GM12878 (cell line): ENCODE measurements at regions not wholly inside any gene's neighbourhood (a gene's known extent, or its start where the extent isn't known, plus 50 kb on each side); places are given as distances from the start of the nearest gene placed in this dataset.
"Not testable (repeated sequence)": the region's sequence is repeated elsewhere in the genome, so short reads cannot be mapped to it uniquely, and the experiment has no call there.

ENCODE experiments used
- ATAC-seq: fragments of 200-7000 bp; cut with Tn5 transposase; 3 replicates; pipeline ENCODE4 v1.9.1; 2020; ENCODE audit warnings: mild to moderate bottlenecking, moderate library complexity
- BruUV-seq: library from RNA; stranded (reverse); fragments of 400-500 nt; replicated peaks from 2 replicates; lab custom pipeline; 2021; lab: Mats Ljungman, UMichigan
- CTCF ChIA-PET: fragments of 300-600 bp; sonication (Branson Sonifier 250); formaldehyde crosslinking; extraction: SDS; loops from one replicate; lab custom pipeline; 2021; ENCODE audit warnings: inconsistent platforms; lab: Yijun Ruan, JAX
- POLR2A ChIA-PET: fragments of 350-600 bp; formaldehyde crosslinking; extraction: SDS; loops from one replicate; lab custom pipeline; 2021; ENCODE audit warnings: inconsistent platforms; lab: Charles Lee
- RAD21 ChIA-PET: fragments of 300-600 bp; sonication (Branson Sonifier 250); formaldehyde crosslinking; loops from one replicate; lab custom pipeline; 2023; ENCODE audit warnings: antibody characterized with exemption; ENCODE audit not compliant: unreplicated experiment; lab: Charles Lee
- SMC1A ChIA-PET: fragments of 300-600 bp; sonication (Branson Sonifier 250); formaldehyde crosslinking; loops from one replicate; lab custom pipeline; 2023; ENCODE audit not compliant: unreplicated experiment, uncharacterized antibody; lab: Charles Lee
- DNase-seq: peaks from one replicate; pipeline ENCODE4 v3.0.0-alpha.2; 2011; ENCODE audit warnings: low read depth, low spot score
- FAIRE-seq: peaks from 3 replicates; lab custom pipeline; 2011; peaks lifted over from hg19 to GRCh38; lab: Jason Lieb, UNC
- H2AFZ ChIP-seq: 2 replicates; pipeline ENCODE4 v1.6.0; 2011; ENCODE audit warnings: low read depth, low read length, control low read depth; ENCODE audit not compliant: control insufficient read depth
- H3K27ac ChIP-seq: 2 replicates; pipeline ENCODE4 v1.5.1; 2011; ENCODE audit warnings: control low read depth; ENCODE audit not compliant: control insufficient read depth, insufficient read depth
- H3K27me3 ChIP-seq, 2 experiments: replicated peaks in 1 of 2; 2 replicates each; pipeline versions ENCODE4 v1.6.0 to v1.6.1; 2011; ENCODE audit warnings: low read length in 1 of 2; ENCODE audit not compliant: control insufficient read depth in 2 of 2, insufficient read depth in 2 of 2
- H3K36me3 ChIP-seq, 2 experiments: 2 replicates each; pipeline ENCODE4 v1.5.1; 2011; ENCODE audit warnings: low read length in 1 of 2; ENCODE audit not compliant: control insufficient read depth in 2 of 2, insufficient read depth in 2 of 2
- H3K4me1 ChIP-seq: 2 replicates; pipeline ENCODE4 v1.6.1; 2011; ENCODE audit warnings: mild to moderate bottlenecking, low read length, moderate library complexity, mixed read lengths; ENCODE audit not compliant: control insufficient read depth, insufficient read depth
- H3K4me2 ChIP-seq: 2 replicates; pipeline ENCODE4 v1.6.0; 2011; ENCODE audit warnings: control low read depth; ENCODE audit not compliant: control insufficient read depth, insufficient read depth
- H3K4me3 ChIP-seq: fragments of 200-600 bp; sonication (generic); 2 replicates; pipeline ENCODE4 v1.5.1; 2016
- H3K79me2 ChIP-seq: 2 replicates; pipeline ENCODE4 v1.6.0; 2011; ENCODE audit warnings: low read length; ENCODE audit not compliant: control insufficient read depth, insufficient read depth
- H3K9ac ChIP-seq: 2 replicates; pipeline ENCODE4 v1.8.0; 2011; ENCODE audit warnings: low read length, control low read depth, mixed read lengths; ENCODE audit not compliant: control insufficient read depth, insufficient read depth
- H3K9me3 ChIP-seq: replicated peaks from 3 replicates; pipeline ENCODE4 v1.5.1; 2011; ENCODE audit warnings: mild to moderate bottlenecking, low read length; ENCODE audit not compliant: control insufficient read depth, insufficient read depth
- H4K20me1 ChIP-seq: 2 replicates; pipeline ENCODE4 v1.6.0; 2011; ENCODE audit not compliant: control insufficient read depth, insufficient read depth
- BCL11A ChIP-seq: IDR thresholded peaks from 2 replicates; pipeline ENCODE4 v1.6.1; 2011; ENCODE audit warnings: low read depth, low read length
- CBX3 ChIP-seq: fragments of 200-600 bp; sonication (generic); IDR thresholded peaks from 2 replicates; pipeline ENCODE4 v1.6.1; 2016; ENCODE audit warnings: low read depth, borderline replicate concordance
- ETV6 ChIP-seq, 2 experiments: fragments of 450-650 bp in 1 of 2; IDR thresholded peaks in 1 of 2; conservative IDR thresholded peaks in 1 of 2; 2 replicates each; pipeline ENCODE4 v1.6.1; 2014; ENCODE audit warnings: antibody characterized with exemption in 1 of 2, borderline replicate concordance in 1 of 2, low read depth in 1 of 2, mild to moderate bottlenecking in 1 of 2, moderate library complexity in 1 of 2
- MXI1 ChIP-seq: fragments of 150-350 bp; IDR thresholded peaks from 2 replicates; pipeline ENCODE4 v1.6.1; 2011; ENCODE audit warnings: low read depth, mild to moderate bottlenecking, inconsistent platforms, low read length, improper control_type of control experiment
- SIN3A ChIP-seq: IDR thresholded peaks from 2 replicates; pipeline ENCODE4 v1.6.1; 2012; ENCODE audit warnings: low read depth, low read length, improper control_type of control experiment
- SUZ12 ChIP-seq: fragments of 200-600 bp; sonication (generic); IDR thresholded peaks from one replicate; pipeline ENCODE4 v1.6.1; 2018; ENCODE audit warnings: antibody characterized with exemption, mild to moderate bottlenecking; ENCODE audit not compliant: unreplicated experiment
- TCF3 ChIP-seq: IDR thresholded peaks from 2 replicates; pipeline ENCODE4 v1.6.1; 2012; ENCODE audit warnings: low read depth, mild to moderate bottlenecking, low read length, borderline replicate concordance; ENCODE audit not compliant: insufficient read depth
- ZBTB4 ChIP-seq: fragments of 450-650 bp; formaldehyde crosslinking; IDR thresholded peaks from 2 replicates; pipeline ENCODE4 v1.4.0; 2022; ENCODE audit warnings: mild to moderate bottlenecking, moderate library complexity
- WGBS: methylation state at CpG from one replicate; pipeline ENCODE4 v1.1.6; 2016; ENCODE audit warnings: low lambda C conversion rate; ENCODE audit not compliant: insufficient replicate concordance, insufficient coverage; ENCODE audit errors: missing lambda C conversion rate; 5-methylcytosine and 5-hydroxymethylcytosine counted together
- in situ Hi-C: fragments of 300-500 bp; cut with MboI; formaldehyde crosslinking; loops from 9 replicates; pipeline ENCODE4 v1.14.3; 2018; ENCODE audit warnings: mixed read lengths
- intact Hi-C: fragments of 100-400 bp; cut with micrococcal nuclease; formaldehyde crosslinking; loops from one replicate; pipeline ENCODE4 v1.14.2; 2022; ENCODE audit not compliant: unreplicated experiment
- TF ChIP-seq, protein P1 (sequence below): IDR thresholded peaks from 2 replicates; pipeline ENCODE4 v1.6.1; 2011; ENCODE audit warnings: low read depth, low read length, improper control_type of control experiment, borderline replicate concordance

GRCh38 chrX:35292522-35292921 is 349.9 kb downstream of the FAM47B start (continued):
- TF ChIP-seq, protein P1, sequence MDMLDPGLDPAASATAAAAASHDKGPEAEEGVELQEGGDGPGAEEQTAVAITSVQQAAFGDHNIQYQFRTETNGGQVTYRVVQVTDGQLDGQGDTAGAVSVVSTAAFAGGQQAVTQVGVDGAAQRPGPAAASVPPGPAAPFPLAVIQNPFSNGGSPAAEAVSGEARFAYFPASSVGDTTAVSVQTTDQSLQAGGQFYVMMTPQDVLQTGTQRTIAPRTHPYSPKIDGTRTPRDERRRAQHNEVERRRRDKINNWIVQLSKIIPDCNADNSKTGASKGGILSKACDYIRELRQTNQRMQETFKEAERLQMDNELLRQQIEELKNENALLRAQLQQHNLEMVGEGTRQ, result no peak
- no peak for TF ChIP-seq MXI1
- no peak for TF ChIP-seq SIN3A
- TF ChIP-seq, all 136 proteins: peak for 0

DNA sequence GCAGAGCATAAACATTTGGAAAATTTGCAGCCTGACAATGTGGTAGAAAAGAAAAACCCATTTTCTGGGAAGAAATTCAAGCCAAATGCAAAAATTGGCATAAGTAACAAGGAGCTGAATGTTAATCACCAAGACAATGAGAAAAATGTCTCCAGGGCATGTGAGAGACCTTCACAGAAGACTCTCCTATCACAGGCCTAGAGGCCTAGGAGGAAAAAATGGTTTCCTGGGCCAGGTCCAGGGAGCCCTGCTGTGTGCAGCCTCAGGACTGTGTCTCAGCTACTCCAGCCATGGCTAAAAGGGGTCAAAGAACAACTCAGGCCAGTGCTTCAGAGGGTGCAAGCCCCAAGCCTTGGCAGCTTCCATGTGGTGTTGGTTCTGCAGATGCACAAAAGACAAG is 362.4 kb downstream of the FAM47B start:
- H3K4me3 ChIP-seq, CTCF ChIA-PET, FAIRE-seq, intact Hi-C loops, BruUV-seq, H3K9ac ChIP-seq, DNase-seq, H2AFZ ChIP-seq, RAD21 ChIA-PET, H3K27ac ChIP-seq, H3K27me3 ChIP-seq, H3K4me2 ChIP-seq, H3K79me2 ChIP-seq, H3K4me1 ChIP-seq, in situ Hi-C loops, POLR2A ChIA-PET, H3K9me3 ChIP-seq, ATAC-seq, H4K20me1 ChIP-seq, SMC1A ChIA-PET, H3K36me3 ChIP-seq: not testable (repeated sequence)

GRCh38 chrX:35339796-35340195 is 397.2 kb downstream of the FAM47B start:
- FAIRE-seq, result no peak
- WGBS, result 32% methylated on average over 3 of the region's 3 CpGs
- no TSS peak for BruUV-seq
- no peak for TF ChIP-seq CBX3
- no peak for TF ChIP-seq ZBTB4 (CRISPR knock-in tag)
- no peak for TF ChIP-seq SUZ12
- TF ChIP-seq TCF3, result no peak
- TF ChIP-seq BCL11A, result no peak
- TF ChIP-seq ETV6 (conservative IDR thresholded peaks at IDR 0.05 in 1 of 2, IDR thresholded peaks at IDR 0.05 in 1 of 2; ENCODE audit: borderline replicate concordance in 1 of 2, low read depth in 1 of 2), result no peak

More at GRCh38 chrX:35339796-35340195, 397.2 kb downstream of the FAM47B start:
- Histone ChIP-seq H3K79me2 (no peaks in the 10 kb centered on the region), H3K36me3 (no peaks in the 10 kb centered on the region), H3K27ac (no peak overlapping the region), H4K20me1 (no peaks in the 10 kb centered on the region), H3K4me3 (no peak overlapping the region), H3K4me2 (no peak overlapping the region), H3K4me1 (no peaks in the 10 kb centered on the region), H3K9ac (no peak overlapping the region), H2AFZ (no peak overlapping the region), H3K9me3 (no peaks in the 10 kb centered on the region), H3K27me3 (no peaks in the 10 kb centered on the region)
- ChIA-PET SMC1A (no interaction called here), CTCF (no interaction called here), RAD21 (no interaction called here), POLR2A (no interaction called here)
- intact Hi-C loops, result no loop called here
- DNase-seq (no peak), ATAC-seq (no peak)
- in situ Hi-C loops, result no loop called here
